ENCODE measurements at regions not wholly inside any gene's neighbourhood (a gene's known extent, or its start where the extent isn't known, plus 50 kb on each side); places are given as distances from the start of the nearest gene placed in this dataset.

- 75 to 96% methylated on average over 2 of the region's 2 CpGs for WGBS, 2 donors
- no peak overlapping the region for H3K27ac ChIP-seq (ENCODE audit: low read depth in 1 of 2, low read length in 1 of 2)
- no peak for ATAC-seq (ENCODE audit: insufficient read depth, low FRiP score)
Measured at GRCh38 chr10:118107541-118107940, 60.8 kb upstream of the RAB11FIP2 start.

GRCh38 chr10:118107040-118107439 lies 60.3 kb upstream of the RAB11FIP2 start:
- Histone ChIP-seq H3K4me3 (no peak overlapping the region), H3K27ac (ENCODE audit: low read depth in 1 of 2, low read length in 1 of 2) (no peak overlapping the region), H3K9me3 (ENCODE audit: control insufficient read depth in 4 of 4, insufficient read depth in 3 of 4, low read length in 3 of 4) (no peaks in the 10 kb centered on the region), H3K4me1 (ENCODE audit: control insufficient read depth in 5 of 5, insufficient read depth in 5 of 5, low read length in 5 of 5) (no peaks in the 10 kb centered on the region), H3K9ac (ENCODE audit: insufficient read depth in 1 of 2, low read length in 2 of 2) (no peak overlapping the region), H3K36me3 (ENCODE audit: control insufficient read depth in 4 of 4, insufficient read depth in 4 of 4, low read length in 4 of 4) (no peaks in the 10 kb centered on the region), H3K27me3 (ENCODE audit: control insufficient read depth in 3 of 3, insufficient read depth in 3 of 3, low read length in 2 of 3) (no peaks in the 10 kb centered on the region)
- no peak for DNase-seq
- 85 to 100% methylated on average over 1 of the region's 1 CpG for WGBS, 2 donors
- ATAC-seq (ENCODE audit: insufficient read depth, low FRiP score): no peak
- TF ChIP-seq CTCF (IDR thresholded peaks at IDR 0.05; ENCODE audit: control extremely low read depth, extremely low read depth): no peak

More at GRCh38 chr10:118107541-118107940, 60.8 kb upstream of the RAB11FIP2 start:
- H3K4me3 ChIP-seq: no peak overlapping the region
- H3K9ac ChIP-seq (ENCODE audit: insufficient read depth in 1 of 2, low read length in 2 of 2): no peak overlapping the region
- no peak for DNase-seq
- no peaks in the 10 kb centered on the region for H3K9me3 ChIP-seq (ENCODE audit: control insufficient read depth in 4 of 4, insufficient read depth in 3 of 4, low read length in 3 of 4)
- no peaks in the 10 kb centered on the region for H3K36me3 ChIP-seq (ENCODE audit: control insufficient read depth in 4 of 4, insufficient read depth in 4 of 4, low read length in 4 of 4)
- no peak for TF ChIP-seq CTCF (IDR thresholded peaks at IDR 0.05; ENCODE audit: control extremely low read depth, extremely low read depth)
- no peaks in the 10 kb centered on the region for H3K4me1 ChIP-seq (ENCODE audit: control insufficient read depth in 5 of 5, insufficient read depth in 5 of 5, low read length in 5 of 5)
- no peaks in the 10 kb centered on the region for H3K27me3 ChIP-seq (ENCODE audit: control insufficient read depth in 3 of 3, insufficient read depth in 3 of 3, low read length in 2 of 3)

GRCh38 chr10:118106426-118106825 lies 59.7 kb upstream of the RAB11FIP2 start:
- ATAC-seq (ENCODE audit: insufficient read depth, low FRiP score): no peak
- no peaks in the 10 kb centered on the region for H3K4me1 ChIP-seq (ENCODE audit: control insufficient read depth in 5 of 5, insufficient read depth in 5 of 5, low read length in 5 of 5)
- WGBS, 2 donors: 38 to 61% methylated on average over 3 of the region's 3 CpGs
- DNase-seq: peak in 2 of 3 donors; percentile 21 to 40
- H3K27ac ChIP-seq (ENCODE audit: low read depth in 1 of 2, low read length in 1 of 2): no peak overlapping the region
- no peak overlapping the region for H3K9ac ChIP-seq (ENCODE audit: insufficient read depth in 1 of 2, low read length in 2 of 2)
- TF ChIP-seq CTCF (IDR thresholded peaks at IDR 0.05; ENCODE audit: control extremely low read depth, extremely low read depth): peak; percentile 9
- H3K4me3 ChIP-seq: no peak overlapping the region
- no peaks in the 10 kb centered on the region for H3K36me3 ChIP-seq (ENCODE audit: control insufficient read depth in 4 of 4, insufficient read depth in 4 of 4, low read length in 4 of 4)
- H3K9me3 ChIP-seq (ENCODE audit: control insufficient read depth in 4 of 4, insufficient read depth in 3 of 4, low read length in 3 of 4): no peaks in the 10 kb centered on the region
- H3K27me3 ChIP-seq (ENCODE audit: control insufficient read depth in 3 of 3, insufficient read depth in 3 of 3, low read length in 2 of 3): no peaks in the 10 kb centered on the region

GRCh38 chr10:118102121-118102520 lies 55.4 kb upstream of the RAB11FIP2 start:
- no peak for TF ChIP-seq CTCF (IDR thresholded peaks at IDR 0.05; ENCODE audit: control extremely low read depth, extremely low read depth)
- no peak overlapping the region for H3K4me3 ChIP-seq
- no peaks in the 10 kb centered on the region for H3K36me3 ChIP-seq (ENCODE audit: control insufficient read depth in 4 of 4, insufficient read depth in 4 of 4, low read length in 4 of 4)
- no peak overlapping the region for H3K9ac ChIP-seq (ENCODE audit: insufficient read depth in 1 of 2, low read length in 2 of 2)
- no peak for ATAC-seq (ENCODE audit: insufficient read depth, low FRiP score)
- no peak for DNase-seq
- H3K27ac ChIP-seq (ENCODE audit: low read depth in 1 of 2, low read length in 1 of 2): no peak overlapping the region
- no peaks in the 10 kb centered on the region for H3K27me3 ChIP-seq (ENCODE audit: control insufficient read depth in 3 of 3, insufficient read depth in 3 of 3, low read length in 2 of 3)
- no peaks in the 10 kb centered on the region for H3K9me3 ChIP-seq (ENCODE audit: control insufficient read depth in 4 of 4, insufficient read depth in 3 of 4, low read length in 3 of 4)
- WGBS, 2 donors: 41 to 74% methylated on average over 1 of the region's 1 CpG
- peaks cover 0 to 1% (median 0%) of the 10 kb centered on the region in 5 donors for H3K4me1 ChIP-seq (ENCODE audit: control insufficient read depth in 5 of 5, insufficient read depth in 5 of 5, low read length in 5 of 5)

Data from lung (tissue), 11 donors.